Bronchial epithelial cell (primary cell): ENCODE measurements at regions not wholly inside any gene's neighbourhood (a gene's known extent, or its start where the extent isn't known, plus 50 kb on each side); places are given as distances from the start of the nearest gene placed in this dataset.

Experiments used
- DNase-seq: peaks from one replicate; pipeline ENCODE4 v3.0.0-alpha.2; 2010; ENCODE audit warnings: low read depth
- FAIRE-seq: peaks from 2 replicates; lab custom pipeline; 2011; peaks lifted over from hg19 to GRCh38; lab: Jason Lieb, UNC
- H3K27me3 ChIP-seq: 2 replicates; pipeline ENCODE4 v1.5.1; 2011; ENCODE audit warnings: low read length; ENCODE audit not compliant: control insufficient read depth, insufficient read depth
- H3K36me3 ChIP-seq: 2 replicates; pipeline ENCODE4 v1.5.1; 2011; ENCODE audit warnings: low read length; ENCODE audit not compliant: control insufficient read depth, insufficient read depth
- H3K4me3 ChIP-seq: 2 replicates; pipeline ENCODE4 v1.5.1; 2011; ENCODE audit warnings: mild to moderate bottlenecking, low read depth, low read length, control low read depth
- CTCF ChIP-seq: IDR thresholded peaks from 2 replicates; pipeline ENCODE4 v1.5.1; 2011; ENCODE audit warnings: mild to moderate bottlenecking, moderate library complexity, low read length, control low read depth, inconsistent platforms; ENCODE audit not compliant: insufficient read depth, severe bottlenecking

GRCh38 chr17:34203018-34203638 is 52.0 kb upstream of the CCL2 start:
- H3K4me3 ChIP-seq, result no peak overlapping the region
- no peak for TF ChIP-seq CTCF
- FAIRE-seq (no peak), DNase-seq (no peak)
- H3K36me3 ChIP-seq, result no peaks in the 10 kb centered on the region
- H3K27me3 ChIP-seq, result no peaks in the 10 kb centered on the region

- H3K27me3 ChIP-seq, result no peaks in the 10 kb centered on the region
- no peaks in the 10 kb centered on the region for H3K36me3 ChIP-seq
- no peak overlapping the region for H3K4me3 ChIP-seq
- FAIRE-seq (no peak), DNase-seq (no peak)
- TF ChIP-seq CTCF, result no peak
Measured at GRCh38 chr17:34204402-34204801, 50.7 kb upstream of the CCL2 start.
